RWPE2 (cell line): ENCODE measurements at regions not wholly inside any gene's neighbourhood (a gene's known extent, or its start where the extent isn't known, plus 50 kb on each side); places are given as distances from the start of the nearest gene placed in this dataset.

Source experiments
- ATAC-seq: fragments of 200-7000 bp; cut with Tn5 transposase; 3 replicates; pipeline ENCODE4 v1.9.1; 2021; ENCODE audit warnings: low read depth
- DNase-seq: peaks from one replicate; pipeline ENCODE4 v3.0.0-alpha.2; 2020; ENCODE audit warnings: low spot score
- H3K27ac ChIP-seq: fragments of 450-650 bp; 2 replicates; pipeline ENCODE4 v1.5.1; 2017; ENCODE audit warnings: mild to moderate bottlenecking; ENCODE audit not compliant: poor library complexity, severe bottlenecking
- H3K27me3 ChIP-seq: fragments of 250-450 bp; sonication (Bioruptor Pico); 2 replicates; pipeline ENCODE4 v1.5.1; 2021; ENCODE audit warnings: mild to moderate bottlenecking, moderate library complexity; ENCODE audit not compliant: insufficient read depth, poor library complexity, severe bottlenecking
- H3K36me3 ChIP-seq: fragments of 250-450 bp; sonication (Bioruptor Pico); 2 replicates; pipeline ENCODE4 v1.5.1; 2020; ENCODE audit warnings: low read depth, mild to moderate bottlenecking, moderate library complexity
- H3K4me1 ChIP-seq: fragments of 250-450 bp; sonication (Bioruptor Pico); 2 replicates; pipeline ENCODE4 v1.5.1; 2021; ENCODE audit warnings: mild to moderate bottlenecking, moderate library complexity; ENCODE audit not compliant: insufficient read depth, poor library complexity, severe bottlenecking
- H3K4me3 ChIP-seq: fragments of 250-450 bp; sonication (Bioruptor Pico); 2 replicates; pipeline ENCODE4 v1.5.1; 2021; ENCODE audit warnings: mild to moderate bottlenecking, moderate library complexity; ENCODE audit not compliant: severe bottlenecking
- H3K9me3 ChIP-seq: fragments of 250-450 bp; sonication (Bioruptor Pico); 2 replicates; pipeline ENCODE4 v1.5.1; 2021; ENCODE audit warnings: mild to moderate bottlenecking, moderate library complexity; ENCODE audit not compliant: severe bottlenecking
- CTCF ChIP-seq: fragments of 450-650 bp; IDR thresholded peaks from one replicate; pipeline ENCODE4 v1.5.1; 2017; ENCODE audit warnings: mild to moderate bottlenecking, moderate library complexity; ENCODE audit not compliant: poor library complexity, severe bottlenecking

- Histone ChIP-seq H3K4me1 (peaks cover 14% of the 10 kb centered on the region), H3K9me3 (no peaks in the 10 kb centered on the region), H3K4me3 (no peak overlapping the region), H3K36me3 (no peaks in the 10 kb centered on the region), H3K27me3 (no peaks in the 10 kb centered on the region), H3K27ac (no peak overlapping the region)
- no peak for DNase-seq
- no peak for TF ChIP-seq CTCF
- no peak for ATAC-seq
These were observed 561.8 kb upstream of the PRMT6 start for GRCh38 chr1:106494646-106495045.

GRCh38 chr1:106498238-106498637 is 558.2 kb upstream of the PRMT6 start:
- H3K36me3 ChIP-seq = no peaks in the 10 kb centered on the region
- H3K9me3 ChIP-seq = no peaks in the 10 kb centered on the region
- no peak overlapping the region for H3K4me3 ChIP-seq
- ATAC-seq = peak; percentile 35; the same call in 1 of the 3 replicates
- H3K27ac ChIP-seq = peak overlapping the region; percentile 3
- no peak for DNase-seq
- no peaks in the 10 kb centered on the region for H3K27me3 ChIP-seq
- peaks cover 26% of the 10 kb centered on the region for H3K4me1 ChIP-seq
- TF ChIP-seq CTCF = no peak

- peaks cover 27% of the 10 kb centered on the region for H3K4me1 ChIP-seq
- DNase-seq (no peak), ATAC-seq (peak; percentile 96)
- no peaks in the 10 kb centered on the region for H3K36me3 ChIP-seq
- TF ChIP-seq CTCF = no peak
- no peaks in the 10 kb centered on the region for H3K27me3 ChIP-seq
- peak overlapping the region; percentile 35 for H3K27ac ChIP-seq
- no peak overlapping the region for H3K4me3 ChIP-seq
- no peaks in the 10 kb centered on the region for H3K9me3 ChIP-seq
These were observed 553.8 kb upstream of the PRMT6 start for GRCh38 chr1:106502659-106503058.

- Histone ChIP-seq H3K9me3 (no peaks in the 10 kb centered on the region), H3K4me3 (no peak overlapping the region), H3K27me3 (no peaks in the 10 kb centered on the region), H3K4me1 (no peaks in the 10 kb centered on the region), H3K36me3 (no peaks in the 10 kb centered on the region), H3K27ac (no peak overlapping the region)
- TF ChIP-seq CTCF = no peak
- DNase-seq (no peak), ATAC-seq (no peak)
These were observed 541.1 kb upstream of the PRMT6 start for GRCh38 chr1:106515375-106515774.

GRCh38 chr1:106517224-106517623 is 539.2 kb upstream of the PRMT6 start:
- no peaks in the 10 kb centered on the region for H3K27me3 ChIP-seq
- no peak overlapping the region for H3K4me3 ChIP-seq
- no peak for ATAC-seq
- DNase-seq = no peak
- H3K27ac ChIP-seq = no peak overlapping the region
- no peak for TF ChIP-seq CTCF
- H3K36me3 ChIP-seq = no peaks in the 10 kb centered on the region
- no peaks in the 10 kb centered on the region for H3K4me1 ChIP-seq
- no peaks in the 10 kb centered on the region for H3K9me3 ChIP-seq
